Right lobe of liver (tissue), 4 donors: ENCODE measurements at regions not wholly inside any gene's neighbourhood (a gene's known extent, or its start where the extent isn't known, plus 50 kb on each side); places are given as distances from the start of the nearest gene placed in this dataset.

ENCODE experiments used
- CTCF ChIP-seq, 4 donors: fragments of 200-600 bp in 3 of 4; fragments of 450-650 bp in 1 of 4; IDR thresholded peaks; one replicate each; pipeline versions ENCODE4 v1.5.1 to v1.8.0; 2016 to 2022; ENCODE audit warnings: antibody characterized with exemption in 4 of 4, mild to moderate bottlenecking in 2 of 4
- POLR2A ChIP-seq: fragments of 450-650 bp; IDR thresholded peaks from one replicate; pipeline ENCODE4 v1.6.1; 2017; ENCODE audit warnings: antibody characterized with exemption, mild to moderate bottlenecking
- donor health status: DM: no; HTN: no; CAD: no.
- donor health status: DM: no; HTN: no; CAD: no.
- donor health status: DM: no; HTN: yes; CAD: no.

GRCh38 chr13:59145381-59145780 is 1018.3 kb downstream of the DIAPH3 start:
- no peak for TF ChIP-seq CTCF (IDR thresholded peaks at IDR 0.05)
- TF ChIP-seq POLR2A, result no peak
